Skeletal muscle tissue (tissue), 3 donors: ENCODE measurements at regions not wholly inside any gene's neighbourhood (a gene's known extent, or its start where the extent isn't known, plus 50 kb on each side); places are given as distances from the start of the nearest gene placed in this dataset.

Experiments used
- H3K27ac ChIP-seq: one replicate; pipeline ENCODE4 v1.7.0; 2013; ENCODE audit warnings: mild to moderate bottlenecking, low read depth, low read length, inconsistent platforms
- H3K27me3 ChIP-seq, 3 donors: one replicate each; pipeline ENCODE4 v1.7.0; 2013; ENCODE audit warnings: low read length in 3 of 3; ENCODE audit not compliant: control insufficient read depth in 3 of 3, insufficient read depth in 3 of 3
- H3K36me3 ChIP-seq, 3 donors: one replicate each; pipeline ENCODE4 v1.7.0; 2013; ENCODE audit warnings: low read length in 3 of 3; ENCODE audit not compliant: control insufficient read depth in 3 of 3, insufficient read depth in 3 of 3
- H3K4me1 ChIP-seq, 3 donors: one replicate each; pipeline ENCODE4 v1.7.0; 2013; ENCODE audit warnings: low read length in 3 of 3, mild to moderate bottlenecking in 3 of 3; ENCODE audit not compliant: control insufficient read depth in 3 of 3, insufficient read depth in 3 of 3
- H3K4me3 ChIP-seq, 3 donors: one replicate each; pipeline ENCODE4 v1.7.0; 2013; ENCODE audit warnings: low read length in 3 of 3
- H3K9ac ChIP-seq, 3 donors: one replicate each; pipeline ENCODE4 v1.7.0; 2013; ENCODE audit warnings: low read length in 3 of 3, mild to moderate bottlenecking in 3 of 3, moderate library complexity in 2 of 3, low read depth in 1 of 3
- H3K9me3 ChIP-seq, 3 donors: one replicate each; pipeline ENCODE4 v1.7.0; 2013; ENCODE audit warnings: low read length in 3 of 3; ENCODE audit not compliant: control insufficient read depth in 3 of 3
- donor health status: Osteomylitis.

GRCh38 chr7:81470724-81471379, 299.0 kb downstream of the HGF start:
- H3K4me1 ChIP-seq, result peaks cover 0 to 5% (median 0%) of the 10 kb centered on the region in 3 donors
- H3K27me3 ChIP-seq, result no peaks in the 10 kb centered on the region
- no peak overlapping the region for H3K27ac ChIP-seq
- no peak overlapping the region for H3K4me3 ChIP-seq
- H3K9ac ChIP-seq, result no peak overlapping the region
- no peaks in the 10 kb centered on the region for H3K36me3 ChIP-seq
- no peaks in the 10 kb centered on the region for H3K9me3 ChIP-seq

GRCh38 chr7:81469869-81470723, 299.8 kb downstream of the HGF start:
- Histone ChIP-seq H3K27me3 (no peaks in the 10 kb centered on the region), H3K27ac (no peak overlapping the region), H3K36me3 (no peaks in the 10 kb centered on the region), H3K9me3 (no peaks in the 10 kb centered on the region), H3K9ac (no peak overlapping the region), H3K4me1 (peaks cover 0 to 5% (median 0%) of the 10 kb centered on the region in 3 donors), H3K4me3 (no peak overlapping the region)

GRCh38 chr7:81469153-81469868, 300.5 kb downstream of the HGF start:
- Histone ChIP-seq H3K27ac (no peak overlapping the region), H3K36me3 (no peaks in the 10 kb centered on the region), H3K4me3 (no peak overlapping the region), H3K27me3 (no peaks in the 10 kb centered on the region), H3K4me1 (peaks cover 0 to 5% (median 0%) of the 10 kb centered on the region in 3 donors), H3K9ac (no peak overlapping the region), H3K9me3 (no peaks in the 10 kb centered on the region)

- H3K9ac ChIP-seq, result no peak overlapping the region
- no peaks in the 10 kb centered on the region for H3K27me3 ChIP-seq
- no peaks in the 10 kb centered on the region for H3K9me3 ChIP-seq
- no peak overlapping the region for H3K4me3 ChIP-seq
- H3K4me1 ChIP-seq, result peaks cover 0 to 5% (median 0%) of the 10 kb centered on the region in 3 donors
- no peaks in the 10 kb centered on the region for H3K36me3 ChIP-seq
- no peak overlapping the region for H3K27ac ChIP-seq
Measured at GRCh38 chr7:81468526-81468925, 301.3 kb downstream of the HGF start.

GRCh38 chr7:81467964-81468363, 301.9 kb downstream of the HGF start:
- H3K27ac ChIP-seq, result no peak overlapping the region
- no peaks in the 10 kb centered on the region for H3K9me3 ChIP-seq
- no peak overlapping the region for H3K9ac ChIP-seq
- H3K36me3 ChIP-seq, result no peaks in the 10 kb centered on the region
- H3K4me3 ChIP-seq, result no peak overlapping the region
- peaks cover 0 to 5% (median 0%) of the 10 kb centered on the region in 3 donors for H3K4me1 ChIP-seq
- no peaks in the 10 kb centered on the region for H3K27me3 ChIP-seq

GRCh38 chr7:81462672-81463071, 307.2 kb downstream of the HGF start:
- Histone ChIP-seq H3K4me1 (no peaks in the 10 kb centered on the region), H3K4me3 (no peak overlapping the region), H3K36me3 (no peaks in the 10 kb centered on the region), H3K9me3 (no peaks in the 10 kb centered on the region), H3K27ac (no peak overlapping the region), H3K27me3 (no peaks in the 10 kb centered on the region), H3K9ac (no peak overlapping the region)

GRCh38 chr7:81460250-81461045, 309.4 kb downstream of the HGF start:
- Histone ChIP-seq H3K4me1 (no peaks in the 10 kb centered on the region), H3K27ac (no peak overlapping the region), H3K9ac (no peak overlapping the region), H3K27me3 (no peaks in the 10 kb centered on the region), H3K9me3 (no peaks in the 10 kb centered on the region), H3K36me3 (no peaks in the 10 kb centered on the region), H3K4me3 (no peak overlapping the region)

- H3K4me3 ChIP-seq, result no peak overlapping the region
- no peak overlapping the region for H3K27ac ChIP-seq
Measured at GRCh38 chr7:81459485-81459884, 310.4 kb downstream of the HGF start.

GRCh38 chr7:81457852-81458522, 311.9 kb downstream of the HGF start:
- Histone ChIP-seq H3K9ac (no peak overlapping the region), H3K27ac (no peak overlapping the region), H3K27me3 (no peaks in the 10 kb centered on the region), H3K4me1 (no peaks in the 10 kb centered on the region), H3K9me3 (no peaks in the 10 kb centered on the region), H3K36me3 (no peaks in the 10 kb centered on the region), H3K4me3 (no peak overlapping the region)

More at GRCh38 chr7:81459485-81459884, 310.4 kb downstream of the HGF start:
- Histone ChIP-seq H3K9me3 (no peaks in the 10 kb centered on the region), H3K9ac (no peak overlapping the region), H3K4me1 (no peaks in the 10 kb centered on the region), H3K27me3 (no peaks in the 10 kb centered on the region), H3K36me3 (no peaks in the 10 kb centered on the region)
